ENCODE measurements at regions not wholly inside any gene's neighbourhood (a gene's known extent, or its start where the extent isn't known, plus 50 kb on each side); places are given as distances from the start of the nearest gene placed in this dataset.

DNA sequence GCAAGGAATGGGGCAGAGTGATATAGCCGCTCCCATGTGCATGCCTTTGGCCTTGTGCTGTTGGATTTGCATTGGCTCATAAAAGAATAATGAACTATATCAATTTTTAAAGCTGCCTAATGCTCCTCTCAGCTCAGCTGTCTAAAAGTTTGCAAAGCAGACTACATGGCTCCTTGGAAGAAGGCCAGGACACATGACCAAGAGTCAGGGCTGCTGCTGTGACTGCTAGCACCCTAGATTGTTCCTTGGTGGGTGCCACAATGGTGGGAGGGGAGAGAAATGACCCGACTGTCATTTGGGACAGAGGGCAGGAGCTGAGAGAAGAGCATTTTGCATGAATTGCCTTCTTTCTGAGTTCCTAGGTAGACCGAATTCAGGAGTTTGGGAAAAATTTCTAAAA, 307.9 kb downstream of the PDCD6IP start:
- H3K79me1 ChIP-seq (replicated peaks; ENCODE audit: low read length, poor library complexity, severe bottlenecking), result no peaks in the 10 kb centered on the region
- H3K14ac ChIP-seq (ENCODE audit: low read length in 2 of 2), result no peak overlapping the region
- H2BK15ac ChIP-seq (ENCODE audit: low read depth, poor library complexity, severe bottlenecking), result no peak overlapping the region
- no peak overlapping the region for H2AFZ ChIP-seq (ENCODE audit: low read depth, low read length)
- H3K4me1 ChIP-seq (ENCODE audit: control insufficient read depth, insufficient read depth, low read depth, low read length), result no peaks in the 10 kb centered on the region
- no peaks in the 10 kb centered on the region for H3K36me3 ChIP-seq (ENCODE audit: control insufficient read depth in 1 of 2, insufficient read depth in 2 of 2, low read depth in 1 of 2, low read length in 2 of 2)
- no peak overlapping the region for H4K91ac ChIP-seq (ENCODE audit: low read length)
- H3K9me3 ChIP-seq (ENCODE audit: control insufficient read depth, low read length), result no peaks in the 10 kb centered on the region
- WGBS, result 38% methylated on average over 1 of the region's 3 CpGs
- H3K18ac ChIP-seq (ENCODE audit: low read depth in 1 of 2, low read length in 2 of 2), result no peak overlapping the region
- H3K4me3 ChIP-seq (ENCODE audit: insufficient read depth in 1 of 2, low read depth in 1 of 2, low read length in 2 of 2), result no peak overlapping the region
- no peak overlapping the region for H3K9ac ChIP-seq (ENCODE audit: low read length)
- no peak overlapping the region for H4K8ac ChIP-seq (ENCODE audit: low read length)
- H3K27ac ChIP-seq (ENCODE audit: low read length, poor library complexity, severe bottlenecking), result no peak overlapping the region
- H2BK5ac ChIP-seq (ENCODE audit: low read depth, low read length, poor library complexity, severe bottlenecking), result no peak overlapping the region
- no peak overlapping the region for H2BK12ac ChIP-seq (ENCODE audit: low read length in 2 of 2)
- peaks cover 0 to 6% of the 10 kb centered on the region in 2 experiments for H3K27me3 ChIP-seq (ENCODE audit: control insufficient read depth in 1 of 2, insufficient read depth in 1 of 2, low read length in 2 of 2)
- DNase-seq, result no peak
- no peak overlapping the region for H2BK120ac ChIP-seq (ENCODE audit: low read depth, low read length)
- no peak overlapping the region for H3K23ac ChIP-seq (ENCODE audit: low read length in 2 of 2)
- H3K4ac ChIP-seq (ENCODE audit: low read depth in 1 of 2, low read length in 2 of 2), result no peak overlapping the region
- no peak overlapping the region for H2AK5ac ChIP-seq (ENCODE audit: low read length, severe bottlenecking)
- H3K4me2 ChIP-seq (ENCODE audit: low read length, poor library complexity, severe bottlenecking), result no peak overlapping the region

- no peak for DNase-seq
- WGBS, result 59% methylated on average over 2 of the region's 2 CpGs
- no peak overlapping the region for H3K4me3 ChIP-seq (ENCODE audit: insufficient read depth in 1 of 2, low read depth in 1 of 2, low read length in 2 of 2)
Measured at GRCh38 chr3:34106879-34107278, 308.4 kb downstream of the PDCD6IP start.

GRCh38 chr3:34107669-34108068, 309.2 kb downstream of the PDCD6IP start:
- Histone ChIP-seq H3K9me3 (ENCODE audit: control insufficient read depth, low read length) (no peaks in the 10 kb centered on the region), H2BK5ac (ENCODE audit: low read depth, low read length, poor library complexity, severe bottlenecking) (no peak overlapping the region), H3K18ac (ENCODE audit: low read depth in 1 of 2, low read length in 2 of 2) (no peak overlapping the region), H2BK12ac (ENCODE audit: low read length in 2 of 2) (no peak overlapping the region), H2BK15ac (ENCODE audit: low read depth, poor library complexity, severe bottlenecking) (no peak overlapping the region), H3K14ac (ENCODE audit: low read length in 2 of 2) (no peak overlapping the region), H3K4me2 (ENCODE audit: low read length, poor library complexity, severe bottlenecking) (no peak overlapping the region), H3K79me1 (replicated peaks; ENCODE audit: low read length, poor library complexity, severe bottlenecking) (no peaks in the 10 kb centered on the region), H3K9ac (ENCODE audit: low read length) (no peak overlapping the region), H3K4me1 (ENCODE audit: control insufficient read depth, insufficient read depth, low read depth, low read length) (no peaks in the 10 kb centered on the region), H2AFZ (ENCODE audit: low read depth, low read length) (no peak overlapping the region), H3K36me3 (ENCODE audit: control insufficient read depth in 1 of 2, insufficient read depth in 2 of 2, low read depth in 1 of 2, low read length in 2 of 2) (no peaks in the 10 kb centered on the region), H3K4ac (ENCODE audit: low read depth in 1 of 2, low read length in 2 of 2) (no peak overlapping the region), H3K23ac (ENCODE audit: low read length in 2 of 2) (no peak overlapping the region), H3K27ac (ENCODE audit: low read length, poor library complexity, severe bottlenecking) (no peak overlapping the region), H2AK5ac (ENCODE audit: low read length, severe bottlenecking) (no peak overlapping the region), H3K27me3 (ENCODE audit: control insufficient read depth in 1 of 2, insufficient read depth in 1 of 2, low read length in 2 of 2) (peaks cover 0 to 6% of the 10 kb centered on the region in 2 experiments), H4K91ac (ENCODE audit: low read length) (no peak overlapping the region), H2BK120ac (ENCODE audit: low read depth, low read length) (no peak overlapping the region), H4K8ac (ENCODE audit: low read length) (no peak overlapping the region), H3K4me3 (ENCODE audit: insufficient read depth in 1 of 2, low read depth in 1 of 2, low read length in 2 of 2) (no peak overlapping the region)
- no peak for DNase-seq
- 72% methylated on average over 4 of the region's 4 CpGs for WGBS

More at GRCh38 chr3:34106879-34107278, 308.4 kb downstream of the PDCD6IP start:
- Histone ChIP-seq H3K4me1 (ENCODE audit: control insufficient read depth, insufficient read depth, low read depth, low read length) (no peaks in the 10 kb centered on the region), H3K36me3 (ENCODE audit: control insufficient read depth in 1 of 2, insufficient read depth in 2 of 2, low read depth in 1 of 2, low read length in 2 of 2) (no peaks in the 10 kb centered on the region), H3K27me3 (ENCODE audit: control insufficient read depth in 1 of 2, insufficient read depth in 1 of 2, low read length in 2 of 2) (peaks cover 0 to 6% of the 10 kb centered on the region in 2 experiments), H3K23ac (ENCODE audit: low read length in 2 of 2) (no peak overlapping the region), H2AFZ (ENCODE audit: low read depth, low read length) (no peak overlapping the region), H3K18ac (ENCODE audit: low read depth in 1 of 2, low read length in 2 of 2) (no peak overlapping the region), H4K8ac (ENCODE audit: low read length) (no peak overlapping the region), H3K79me1 (replicated peaks; ENCODE audit: low read length, poor library complexity, severe bottlenecking) (no peaks in the 10 kb centered on the region), H2BK15ac (ENCODE audit: low read depth, poor library complexity, severe bottlenecking) (no peak overlapping the region), H2BK12ac (ENCODE audit: low read length in 2 of 2) (no peak overlapping the region), H3K4me2 (ENCODE audit: low read length, poor library complexity, severe bottlenecking) (no peak overlapping the region), H3K9me3 (ENCODE audit: control insufficient read depth, low read length) (no peaks in the 10 kb centered on the region), H2AK5ac (ENCODE audit: low read length, severe bottlenecking) (no peak overlapping the region), H2BK120ac (ENCODE audit: low read depth, low read length) (no peak overlapping the region), H3K4ac (ENCODE audit: low read depth in 1 of 2, low read length in 2 of 2) (no peak overlapping the region), H2BK5ac (ENCODE audit: low read depth, low read length, poor library complexity, severe bottlenecking) (no peak overlapping the region), H3K9ac (ENCODE audit: low read length) (no peak overlapping the region), H3K27ac (ENCODE audit: low read length, poor library complexity, severe bottlenecking) (no peak overlapping the region), H3K14ac (ENCODE audit: low read length in 2 of 2) (no peak overlapping the region), H4K91ac (ENCODE audit: low read length) (no peak overlapping the region)

DNA sequence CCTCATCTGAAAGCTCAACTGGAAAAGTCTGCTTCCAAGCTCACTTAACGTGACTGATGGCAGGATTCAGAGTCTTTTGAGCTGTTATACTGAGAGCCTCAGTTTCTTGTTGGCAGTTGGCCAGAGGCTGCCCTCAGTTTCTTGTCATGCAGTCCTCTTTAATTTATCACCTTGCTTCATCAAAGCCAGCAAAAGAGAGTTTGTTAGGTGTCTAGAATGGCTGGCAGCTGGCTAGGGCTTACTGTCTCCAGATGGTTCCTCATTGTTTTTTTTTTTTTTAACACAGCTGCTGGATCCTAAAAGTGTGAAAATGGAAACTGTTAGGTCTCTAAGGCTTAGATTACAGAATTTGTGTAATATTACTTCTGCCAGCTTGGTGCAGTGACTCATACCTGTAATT, 310.6 kb downstream of the PDCD6IP start:
- H3K4me3 ChIP-seq (ENCODE audit: insufficient read depth in 1 of 2, low read depth in 1 of 2, low read length in 2 of 2), result no peak overlapping the region
- H2AFZ ChIP-seq (ENCODE audit: low read depth, low read length), result no peak overlapping the region
- H3K27ac ChIP-seq (ENCODE audit: low read length, poor library complexity, severe bottlenecking), result no peak overlapping the region
- no peak overlapping the region for H3K23ac ChIP-seq (ENCODE audit: low read length in 2 of 2)
- no peak overlapping the region for H2BK120ac ChIP-seq (ENCODE audit: low read depth, low read length)
- H2BK12ac ChIP-seq (ENCODE audit: low read length in 2 of 2), result no peak overlapping the region
- no peak overlapping the region for H3K9ac ChIP-seq (ENCODE audit: low read length)
- H2BK5ac ChIP-seq (ENCODE audit: low read depth, low read length, poor library complexity, severe bottlenecking), result no peak overlapping the region
- H4K91ac ChIP-seq (ENCODE audit: low read length), result no peak overlapping the region
- H3K4me2 ChIP-seq (ENCODE audit: low read length, poor library complexity, severe bottlenecking), result no peak overlapping the region
- no peak overlapping the region for H2AK5ac ChIP-seq (ENCODE audit: low read length, severe bottlenecking)
- H4K8ac ChIP-seq (ENCODE audit: low read length), result no peak overlapping the region
- no peak for DNase-seq
- 89% methylated on average over 1 of the region's 1 CpG for WGBS
- H3K14ac ChIP-seq (ENCODE audit: low read length in 2 of 2), result no peak overlapping the region
- no peaks in the 10 kb centered on the region for H3K36me3 ChIP-seq (ENCODE audit: control insufficient read depth in 1 of 2, insufficient read depth in 2 of 2, low read depth in 1 of 2, low read length in 2 of 2)
- H3K9me3 ChIP-seq (ENCODE audit: control insufficient read depth, low read length), result no peaks in the 10 kb centered on the region
- no peaks in the 10 kb centered on the region for H3K79me1 ChIP-seq (replicated peaks; ENCODE audit: low read length, poor library complexity, severe bottlenecking)
- no peaks in the 10 kb centered on the region for H3K4me1 ChIP-seq (ENCODE audit: control insufficient read depth, insufficient read depth, low read depth, low read length)
- no peak overlapping the region for H2BK15ac ChIP-seq (ENCODE audit: low read depth, poor library complexity, severe bottlenecking)
- H3K27me3 ChIP-seq (ENCODE audit: control insufficient read depth in 1 of 2, insufficient read depth in 1 of 2, low read length in 2 of 2), result no peaks in the 10 kb centered on the region
- no peak overlapping the region for H3K18ac ChIP-seq (ENCODE audit: low read depth in 1 of 2, low read length in 2 of 2)
- no peak overlapping the region for H3K4ac ChIP-seq (ENCODE audit: low read depth in 1 of 2, low read length in 2 of 2)

All from mesenchymal stem cell (in vitro differentiated cells and primary cell).